Bronchial epithelial cell (primary cell): ENCODE measurements at regions not wholly inside any gene's neighbourhood (a gene's known extent, or its start where the extent isn't known, plus 50 kb on each side); places are given as distances from the start of the nearest gene placed in this dataset.
A peak's percentile ranks its signal among the peaks of the same experiment; 100 is the strongest.

Source experiments
- DNase-seq: peaks from one replicate; pipeline ENCODE4 v3.0.0-alpha.2; 2010; ENCODE audit warnings: low read depth
- FAIRE-seq: peaks from 2 replicates; lab custom pipeline; 2011; peaks lifted over from hg19 to GRCh38; lab: Jason Lieb, UNC
- H3K27me3 ChIP-seq: 2 replicates; pipeline ENCODE4 v1.5.1; 2011; ENCODE audit warnings: low read length; ENCODE audit not compliant: control insufficient read depth, insufficient read depth
- H3K36me3 ChIP-seq: 2 replicates; pipeline ENCODE4 v1.5.1; 2011; ENCODE audit warnings: low read length; ENCODE audit not compliant: control insufficient read depth, insufficient read depth
- H3K4me3 ChIP-seq: 2 replicates; pipeline ENCODE4 v1.5.1; 2011; ENCODE audit warnings: mild to moderate bottlenecking, low read depth, low read length, control low read depth
- CTCF ChIP-seq: IDR thresholded peaks from 2 replicates; pipeline ENCODE4 v1.5.1; 2011; ENCODE audit warnings: mild to moderate bottlenecking, moderate library complexity, low read length, control low read depth, inconsistent platforms; ENCODE audit not compliant: insufficient read depth, severe bottlenecking

- Histone ChIP-seq H3K4me3 (no peak overlapping the region), H3K27me3 (no peaks in the 10 kb centered on the region), H3K36me3 (no peaks in the 10 kb centered on the region)
- TF ChIP-seq CTCF = no peak
- FAIRE-seq (peak; percentile 89), DNase-seq (no peak)
Observed at GRCh38 chr2:236632295-236633218, 62.9 kb downstream of the ACKR3 start.

- TF ChIP-seq CTCF = no peak
- H3K4me3 ChIP-seq = no peak overlapping the region
- no peaks in the 10 kb centered on the region for H3K27me3 ChIP-seq
- no peaks in the 10 kb centered on the region for H3K36me3 ChIP-seq
- FAIRE-seq (peak; percentile 83), DNase-seq (no peak)
Observed at GRCh38 chr2:236633219-236633570, 63.6 kb downstream of the ACKR3 start.

- TF ChIP-seq CTCF = no peak
- Histone ChIP-seq H3K36me3 (no peaks in the 10 kb centered on the region), H3K4me3 (no peak overlapping the region), H3K27me3 (no peaks in the 10 kb centered on the region)
- no peak for FAIRE-seq
- no peak for DNase-seq
Observed at GRCh38 chr2:236633775-236634560, 64.3 kb downstream of the ACKR3 start.

- Histone ChIP-seq H3K36me3 (no peaks in the 10 kb centered on the region), H3K4me3 (no peak overlapping the region), H3K27me3 (no peaks in the 10 kb centered on the region)
- FAIRE-seq (no peak), DNase-seq (no peak)
- no peak for TF ChIP-seq CTCF
Observed at GRCh38 chr2:236636261-236636660, 66.6 kb downstream of the ACKR3 start.

- Histone ChIP-seq H3K27me3 (no peaks in the 10 kb centered on the region), H3K4me3 (no peak overlapping the region), H3K36me3 (no peaks in the 10 kb centered on the region)
- DNase-seq (no peak), FAIRE-seq (no peak)
- TF ChIP-seq CTCF = no peak
Observed at GRCh38 chr2:236636714-236637470, 67.3 kb downstream of the ACKR3 start.
